Upper lobe of left lung (tissue), 6 donors: ENCODE measurements at regions not wholly inside any gene's neighbourhood (a gene's known extent, or its start where the extent isn't known, plus 50 kb on each side); places are given as distances from the start of the nearest gene placed in this dataset.

Experiments used
- ATAC-seq, 2 donors: fragments of 200-7000 bp; cut with Tn5 transposase; one replicate each; pipeline ENCODE4 v1.9.1; 2022; ENCODE audit warnings: mild to moderate bottlenecking in 2 of 2, moderate library complexity in 2 of 2; ENCODE audit not compliant: low FRiP score in 2 of 2
- DNase-seq, 2 donors: peaks; one replicate each; pipeline ENCODE4 v3.0.0-alpha.2; 2019 to 2020
- H3K27ac ChIP-seq, 4 donors: fragments of 200-600 bp; sonication (generic); one replicate each; pipeline ENCODE4 v1.5.1; 2016 to 2019
- H3K27me3 ChIP-seq, 4 donors: fragments of 200-600 bp; sonication (generic); one replicate each; pipeline ENCODE4 v1.5.1; 2017 to 2019
- H3K36me3 ChIP-seq, 4 donors: fragments of 200-600 bp; sonication (generic); one replicate each; pipeline ENCODE4 v1.5.1; 2016 to 2019
- H3K4me1 ChIP-seq, 4 donors: fragments of 200-600 bp; sonication (generic); one replicate each; pipeline ENCODE4 v1.5.1; 2018 to 2019
- H3K4me3 ChIP-seq, 4 donors: fragments of 200-600 bp; sonication (generic); one replicate each; pipeline ENCODE4 v1.5.1; 2017 to 2019; ENCODE audit warnings: mild to moderate bottlenecking in 2 of 4, moderate library complexity in 1 of 4
- H3K9me3 ChIP-seq, 4 donors: fragments of 200-600 bp; sonication (generic); one replicate each; pipeline ENCODE4 v1.5.1; 2018 to 2019
- CTCF ChIP-seq, 6 experiments: fragments of 450-650 bp in 4 of 6; fragments of 200-600 bp in 2 of 6; sonication (generic) in 2 of 6; IDR thresholded peaks; one replicate each; pipeline ENCODE4 v1.5.1; 2016 to 2019; ENCODE audit warnings: antibody characterized with exemption in 6 of 6
- EP300 ChIP-seq, 4 donors: sonication (generic); formaldehyde crosslinking; IDR thresholded peaks; one replicate each; pipeline ENCODE4 v1.5.1; 2017; ENCODE audit warnings: antibody characterized with exemption in 4 of 4, control low read depth in 2 of 4
- POLR2A ChIP-seq, 4 donors: fragments of 450-650 bp; IDR thresholded peaks; one replicate each; pipeline ENCODE4 v1.5.1; 2016 to 2017; ENCODE audit warnings: antibody characterized with exemption in 4 of 4, mild to moderate bottlenecking in 2 of 4
- POLR2AphosphoS5 ChIP-seq, 2 donors: sonication (generic); formaldehyde crosslinking; IDR thresholded peaks; one replicate each; pipeline ENCODE4 v1.5.1; 2017; ENCODE audit warnings: antibody characterized with exemption in 2 of 2
- WGBS, 2 donors: methylation state at CpG; one replicate each; pipeline ENCODE4 v1.1.5; 2017 to 2018; 5-methylcytosine and 5-hydroxymethylcytosine counted together
- donor health status: DM: no; HTN: no; CAD: no; lungs with moderate emphysema.
- donor health status: DM: no; HTN: yes; CAD: no; lungs with severe emphysema.

GRCh38 chr2:43033466-43034241 is 192.8 kb downstream of the ZFP36L2 start:
- Histone ChIP-seq H3K27me3 (no peaks in the 10 kb centered on the region), H3K36me3 (no peaks in the 10 kb centered on the region), H3K9me3 (no peaks in the 10 kb centered on the region), H3K4me3 (no peak overlapping the region), H3K4me1 (peaks cover 7 to 13% (median 7%) of the 10 kb centered on the region in 4 donors), H3K27ac (peak overlapping the region in 2 of 4 donors; percentile 12 to 60)
- DNase-seq, result no peak
- ATAC-seq, result no peak
- TF ChIP-seq CTCF (IDR thresholded peaks at IDR 0.05) (no peak), EP300 (IDR thresholded peaks at IDR 0.05) (no peak), POLR2A (IDR thresholded peaks at IDR 0.05) (no peak), POLR2AphosphoS5 (IDR thresholded peaks at IDR 0.05) (no peak)
- 93 to 94% methylated on average over 13 of the region's 13 CpGs for WGBS, 2 donors

DNA sequence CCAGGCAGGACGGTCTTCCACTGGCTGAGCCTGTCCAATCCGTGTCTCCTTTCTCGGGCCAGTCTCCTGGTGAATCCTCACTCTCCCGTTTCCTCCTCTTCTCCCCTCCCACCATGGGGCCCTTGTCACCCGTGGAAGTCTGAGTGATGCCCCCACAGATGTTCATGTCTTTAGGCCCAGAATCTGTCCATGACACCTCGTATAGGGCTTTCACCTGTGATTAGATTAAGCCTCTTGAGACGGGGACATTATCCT is 193.5 kb downstream of the ZFP36L2 start:
- DNase-seq (no peak), ATAC-seq (no peak)
- Histone ChIP-seq H3K4me3 (no peak overlapping the region), H3K36me3 (no peaks in the 10 kb centered on the region), H3K27me3 (no peaks in the 10 kb centered on the region), H3K27ac (peak overlapping the region; percentile 19 to 77 (median 50)), H3K4me1 (peaks cover 7 to 13% (median 7%) of the 10 kb centered on the region in 4 donors), H3K9me3 (no peaks in the 10 kb centered on the region)
- TF ChIP-seq EP300 (IDR thresholded peaks at IDR 0.05) (no peak), POLR2A (IDR thresholded peaks at IDR 0.05) (no peak), POLR2AphosphoS5 (IDR thresholded peaks at IDR 0.05) (no peak), CTCF (IDR thresholded peaks at IDR 0.05) (no peak)
- 88 to 92% methylated on average over 7 of the region's 7 CpGs for WGBS, 2 donors

DNA sequence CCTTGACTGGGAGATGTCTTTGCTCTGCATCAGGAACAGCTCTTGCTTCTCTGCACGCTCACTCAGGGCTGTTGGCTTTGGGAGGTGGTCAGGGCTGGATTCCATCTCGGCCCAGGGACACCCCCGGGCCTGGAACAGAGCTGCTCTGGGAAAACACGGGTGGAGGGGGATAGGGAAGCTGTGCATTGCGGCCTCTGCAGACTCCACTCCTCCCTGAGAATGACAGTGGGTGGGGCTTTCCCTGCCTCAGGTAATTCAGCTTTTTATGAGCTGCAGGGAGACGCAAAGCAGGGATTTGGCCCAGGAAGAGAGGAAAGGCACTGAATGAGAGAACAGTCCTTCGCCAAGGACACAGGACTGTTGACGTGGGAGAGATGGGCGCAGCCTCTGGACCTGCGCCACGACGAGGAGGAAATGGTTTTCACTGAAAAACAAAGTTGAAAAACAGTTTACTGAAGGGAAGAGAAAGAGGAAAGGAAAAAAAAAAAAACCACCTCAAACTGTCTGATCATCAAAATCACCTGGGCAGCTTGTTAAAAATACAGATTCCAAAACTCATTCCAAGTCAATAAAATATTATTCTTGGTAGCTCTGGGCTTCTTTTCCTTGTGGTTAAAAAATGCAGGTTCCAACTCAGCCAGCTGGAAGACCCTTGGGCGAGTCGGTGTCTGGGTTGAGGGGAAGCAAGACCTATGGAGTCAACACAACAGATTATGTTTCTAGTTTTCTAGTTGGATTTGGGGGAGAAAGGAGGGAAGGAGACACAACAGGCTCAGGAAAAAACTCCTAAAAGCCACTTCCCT is 194.0 kb downstream of the ZFP36L2 start:
- TF ChIP-seq POLR2AphosphoS5 (IDR thresholded peaks at IDR 0.05) (peak in 1 of 2 donors; percentile 24), POLR2A (IDR thresholded peaks at IDR 0.05) (no peak)
- peak in 1 of 2 donors; percentile 73 for ATAC-seq
- Histone ChIP-seq H3K4me3 (no peak overlapping the region), H3K36me3 (no peaks in the 10 kb centered on the region), H3K27ac (peak overlapping the region; percentile 39 to 77 (median 50)), H3K27me3 (no peaks in the 10 kb centered on the region), H3K9me3 (no peaks in the 10 kb centered on the region), H3K4me1 (peaks cover 9 to 15% (median 11%) of the 10 kb centered on the region in 4 donors)
- DNase-seq, result peak in 1 of 2 donors; percentile 36
- 37 to 40% methylated on average over 11 to 14 of the region's 14 CpGs for WGBS, 2 donors

- Histone ChIP-seq H3K9me3 (no peaks in the 10 kb centered on the region), H3K27me3 (no peaks in the 10 kb centered on the region), H3K4me1 (peaks cover 17 to 21% (median 18%) of the 10 kb centered on the region in 4 donors), H3K27ac (peak overlapping the region; percentile 39 to 77 (median 50)), H3K36me3 (no peaks in the 10 kb centered on the region), H3K4me3 (no peak overlapping the region)
- TF ChIP-seq POLR2AphosphoS5 (IDR thresholded peaks at IDR 0.05) (no peak), CTCF (IDR thresholded peaks at IDR 0.05) (no peak), EP300 (IDR thresholded peaks at IDR 0.05) (no peak), POLR2A (IDR thresholded peaks at IDR 0.05) (no peak)
- DNase-seq (no peak), ATAC-seq (no peak)
- WGBS, 2 donors, result 80 to 81% methylated on average over 9 of the region's 9 CpGs
These were observed 194.8 kb downstream of the ZFP36L2 start for GRCh38 chr2:43031471-43032212.
